Stimulated activated CD8-positive, alpha-beta memory T cell treated with anti-CD3 and anti-CD28 coated beads, Interleukin-2, amount 100 ng/mL, for 1 hour (primary cell): ENCODE measurements at regions not wholly inside any gene's neighbourhood (a gene's known extent, or its start where the extent isn't known, plus 50 kb on each side); places are given as distances from the start of the nearest gene placed in this dataset.
A peak's percentile ranks its signal among the peaks of the same experiment; 100 is the strongest.

Experiments
- DNase-seq, 2 donors: peaks; one replicate each; pipeline ENCODE4 v3.0.0-alpha.2; 2020; ENCODE audit warnings: low read depth in 2 of 2

- DNase-seq = no peak
Measured at GRCh38 chr20:50376888-50377459, 133.2 kb upstream of the PTPN1 start.

GRCh38 chr20:50378170-50379000 is 131.8 kb upstream of the PTPN1 start:
- no peak for DNase-seq

- DNase-seq = no peak
Measured at GRCh38 chr20:50379049-50379990, 130.9 kb upstream of the PTPN1 start.

- no peak for DNase-seq
Measured at GRCh38 chr20:50379991-50380696, 130.0 kb upstream of the PTPN1 start.

- DNase-seq = no peak
Measured at GRCh38 chr20:50380697-50381040, 129.5 kb upstream of the PTPN1 start.

GRCh38 chr20:50381075-50381732 is 129.0 kb upstream of the PTPN1 start:
- no peak for DNase-seq

GRCh38 chr20:50381771-50382593 is 128.2 kb upstream of the PTPN1 start:
- DNase-seq = no peak

- peak; percentile 33 for DNase-seq
Measured at GRCh38 chr20:50385733-50386640, 124.2 kb upstream of the PTPN1 start.

- DNase-seq = no peak
Measured at GRCh38 chr20:50386641-50386960, 123.6 kb upstream of the PTPN1 start.

GRCh38 chr20:50387218-50387995 is 122.8 kb upstream of the PTPN1 start:
- DNase-seq = no peak

GRCh38 chr20:50387996-50388332 is 122.2 kb upstream of the PTPN1 start:
- DNase-seq = no peak

GRCh38 chr20:50388733-50389437 is 121.3 kb upstream of the PTPN1 start:
- no peak for DNase-seq

GRCh38 chr20:50389438-50389807 is 120.8 kb upstream of the PTPN1 start:
- no peak for DNase-seq

GRCh38 chr20:50389808-50390684 is 120.1 kb upstream of the PTPN1 start:
- DNase-seq = no peak

GRCh38 chr20:50390685-50391443 is 119.3 kb upstream of the PTPN1 start:
- DNase-seq = no peak

GRCh38 chr20:50391444-50392137 is 118.6 kb upstream of the PTPN1 start:
- no peak for DNase-seq
